HG02571 (cell line): ENCODE measurements at regions not wholly inside any gene's neighbourhood (a gene's known extent, or its start where the extent isn't known, plus 50 kb on each side); places are given as distances from the start of the nearest gene placed in this dataset.

Source experiments
- ATAC-seq: cut with Tn5 transposase; IDR thresholded peaks from one replicate; pipeline ENCODE4 v1.9.1; 2021; ENCODE audit warnings: mild to moderate bottlenecking, moderate library complexity; ENCODE audit not compliant: unreplicated experiment

DNA sequence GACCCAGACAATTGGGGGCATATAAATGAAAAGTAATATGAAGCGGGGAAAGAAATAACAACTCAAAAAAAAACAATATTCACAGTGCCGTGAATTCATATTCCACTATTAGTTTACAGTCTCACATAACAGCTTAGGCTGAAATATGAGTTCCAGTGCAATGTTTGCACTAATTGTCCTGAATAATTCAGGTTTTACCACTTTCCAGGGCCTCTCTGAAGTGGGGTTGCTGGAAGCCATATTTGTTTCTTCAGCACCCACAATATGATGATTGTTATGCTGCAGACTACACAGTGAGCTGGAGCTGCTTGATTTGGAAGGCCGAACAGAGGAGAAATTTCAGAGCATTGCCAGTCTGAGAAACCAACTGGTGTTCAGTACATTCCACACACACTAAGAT, 894.5 kb upstream of the ACVR2A start:
- no peak for ATAC-seq

DNA sequence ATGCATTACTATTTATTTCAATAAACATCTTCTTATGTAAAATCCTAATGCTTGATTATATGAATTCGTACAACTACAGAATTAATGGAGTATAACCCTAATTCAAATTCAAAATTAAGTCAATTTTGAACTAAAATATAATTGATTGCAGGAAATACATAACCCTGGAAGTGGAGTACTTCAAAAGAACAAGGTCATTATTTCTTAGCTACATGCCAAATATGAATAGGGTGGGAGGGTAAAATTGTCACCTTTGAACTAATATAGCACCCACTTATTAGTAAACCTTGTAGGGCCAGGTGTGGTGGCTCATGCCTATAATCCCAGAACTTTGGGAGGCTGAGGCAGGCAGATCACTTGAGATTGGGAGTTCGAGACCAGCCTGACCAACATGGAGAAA, 895.4 kb upstream of the ACVR2A start:
- no peak for ATAC-seq

DNA sequence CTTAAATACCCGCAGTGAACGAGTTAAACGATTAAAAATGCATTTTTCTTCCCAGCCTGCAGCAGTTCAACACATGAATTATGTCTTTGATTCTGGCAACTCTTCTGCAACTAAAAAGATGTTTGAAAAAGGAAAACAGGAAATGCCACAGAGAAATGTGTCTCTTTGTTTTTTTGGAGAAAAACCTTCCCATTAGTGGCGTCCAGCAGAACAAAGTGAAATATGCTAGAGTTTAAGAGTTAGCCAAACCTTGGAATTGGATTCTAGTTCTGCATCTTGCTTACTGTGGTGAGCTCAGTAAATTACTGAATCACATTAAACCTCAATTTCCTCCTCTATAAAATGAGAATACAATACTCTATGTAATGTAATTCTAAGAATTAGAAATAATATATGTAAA, 900.2 kb upstream of the ACVR2A start:
- no peak for ATAC-seq

DNA sequence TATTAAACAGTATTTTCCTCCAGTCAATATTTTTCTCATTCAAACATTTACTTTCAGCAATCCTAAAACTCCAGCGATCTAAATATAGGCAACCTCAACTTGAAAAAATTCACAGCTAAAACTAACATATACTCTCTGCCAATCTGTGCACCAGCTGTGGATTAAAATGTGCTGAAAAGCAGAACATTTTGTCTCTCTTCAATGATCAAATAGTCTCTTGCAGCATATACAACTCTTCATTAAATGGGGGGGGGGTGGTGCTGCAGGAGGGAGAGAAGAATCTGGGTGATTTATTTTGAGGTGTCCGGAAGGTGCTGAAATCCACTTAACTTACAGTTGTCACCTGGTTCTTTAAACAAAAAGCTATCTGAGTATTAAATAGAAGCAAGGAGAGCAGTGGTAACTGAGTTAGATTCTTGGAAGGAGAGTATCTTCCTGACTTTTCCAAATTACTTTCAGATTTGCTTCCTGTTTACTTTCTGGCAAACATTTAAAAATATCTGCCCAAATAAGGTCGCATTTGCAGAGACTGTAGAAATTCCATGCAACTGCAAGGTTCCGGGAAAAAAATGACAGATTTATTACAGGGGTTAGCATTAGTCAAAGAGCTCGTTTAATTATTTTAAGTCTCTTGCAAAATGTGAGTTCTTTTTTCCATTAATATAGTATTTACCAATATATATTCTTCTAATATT, 904.7 kb upstream of the ACVR2A start:
- ATAC-seq, result no peak

DNA sequence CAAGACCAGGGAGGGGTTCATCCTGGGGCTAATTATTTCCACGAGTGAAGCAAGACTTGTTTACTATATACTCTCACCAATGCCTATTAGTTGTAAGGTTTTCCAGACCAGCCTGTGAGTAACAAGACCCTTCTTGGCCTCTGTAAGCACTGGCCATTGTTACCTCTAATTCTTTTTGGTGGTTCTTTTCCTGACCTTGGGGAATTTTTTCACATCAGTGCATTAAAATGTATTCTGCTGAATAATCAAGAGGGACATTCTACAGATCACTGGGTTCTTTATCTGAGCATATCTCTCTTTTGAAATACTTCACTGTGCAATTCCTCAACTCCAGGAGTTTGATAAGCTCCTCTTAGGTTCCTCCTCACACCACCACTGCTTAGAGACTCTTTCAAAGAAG, 909.9 kb upstream of the ACVR2A start:
- no peak for ATAC-seq

DNA sequence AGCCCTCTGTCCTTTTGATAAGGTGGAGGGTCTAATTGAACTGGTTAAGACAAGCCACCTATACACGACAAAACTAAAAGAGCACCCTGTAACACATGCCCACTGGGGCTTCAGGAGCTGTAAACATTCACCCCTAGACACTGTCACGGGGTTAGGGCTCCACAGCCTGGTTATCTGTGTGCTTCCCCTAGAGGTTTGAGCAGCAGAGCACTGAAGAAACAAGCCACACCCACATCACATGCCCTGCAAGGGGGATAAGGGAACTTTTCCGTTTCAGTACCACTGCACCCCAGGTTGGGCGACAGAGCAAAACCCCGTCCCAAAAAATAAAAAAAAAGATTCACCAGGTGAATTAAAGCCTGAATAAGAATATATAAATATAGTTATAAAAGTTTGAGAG, 913.7 kb upstream of the ACVR2A start:
- ATAC-seq, result peak; percentile 74

DNA sequence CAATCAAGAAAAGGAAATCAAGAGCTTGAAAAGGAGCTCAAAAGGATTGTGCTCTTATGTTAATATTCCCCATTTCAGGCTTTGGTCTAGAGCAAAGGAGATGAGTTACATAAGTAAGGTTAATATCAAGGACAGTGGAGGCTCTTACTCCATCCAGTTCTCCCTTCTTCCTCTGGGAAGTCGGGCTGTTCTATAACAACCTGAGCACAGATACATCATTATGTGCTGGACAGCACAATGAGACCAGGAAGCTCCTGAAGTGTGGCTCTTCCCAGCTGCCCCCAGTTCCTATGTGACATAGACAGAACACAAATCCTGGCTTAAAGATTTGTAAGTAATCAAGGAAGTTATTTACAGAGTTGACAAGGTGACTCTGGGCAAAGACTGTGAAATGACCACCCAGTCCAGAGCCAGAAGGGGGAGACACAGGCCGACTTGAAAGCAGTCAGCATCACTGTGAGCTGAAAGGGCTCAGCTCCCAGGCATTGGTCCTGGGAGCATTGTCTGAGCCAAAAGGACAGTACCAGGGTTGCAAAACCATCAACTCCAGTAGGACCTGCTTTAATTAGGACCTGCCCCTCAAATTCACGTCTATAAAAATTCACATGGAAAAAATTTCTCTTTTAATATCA, 917.6 kb upstream of the ACVR2A start:
- ATAC-seq, result no peak

DNA sequence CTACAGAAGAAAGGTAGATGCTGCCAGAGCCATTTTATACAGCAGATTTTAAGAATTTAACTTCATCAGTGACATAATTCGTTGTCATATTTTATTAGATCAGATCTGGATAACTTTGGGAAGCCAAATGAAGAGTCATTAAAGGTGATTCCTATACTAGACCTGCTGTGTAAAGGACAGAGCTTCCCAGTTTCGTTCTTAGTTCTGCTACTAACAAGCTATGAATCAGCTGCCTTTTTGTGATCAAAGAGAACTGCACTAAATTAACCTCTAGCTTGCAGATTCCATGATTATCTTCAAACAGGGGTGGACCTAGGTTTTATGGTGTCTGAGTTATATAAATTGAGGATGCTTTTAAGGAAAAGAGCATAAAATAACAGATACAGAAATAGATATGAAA, 926.5 kb upstream of the ACVR2A start:
- no peak for ATAC-seq

DNA sequence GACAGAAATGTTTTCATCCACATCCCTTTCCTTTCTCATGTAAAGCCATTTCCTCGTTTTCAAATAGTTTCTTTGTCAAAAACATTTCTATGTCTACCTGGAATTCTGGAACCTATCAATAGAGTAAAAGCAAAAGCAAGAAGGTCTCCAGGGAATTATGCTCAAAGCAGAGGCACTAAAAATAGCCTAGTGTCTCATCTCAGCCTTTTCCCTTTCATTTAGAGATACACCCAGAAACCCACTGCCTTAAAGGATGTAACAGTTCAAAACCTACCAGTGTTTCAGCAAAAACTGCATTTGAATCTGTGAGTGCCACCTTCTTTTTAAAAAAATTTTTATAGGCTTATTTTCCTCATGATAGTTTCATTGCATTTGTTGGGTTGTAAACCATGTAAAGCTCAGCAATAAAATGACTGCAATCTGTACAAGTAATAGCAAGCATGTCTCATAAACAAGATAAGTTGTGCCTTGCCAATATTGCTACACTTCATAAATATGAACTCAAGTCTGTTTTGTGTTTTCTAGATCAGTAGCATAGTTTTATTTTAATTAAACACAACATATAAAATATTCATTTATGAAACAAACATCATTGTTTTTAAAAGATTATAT, 927.3 kb upstream of the ACVR2A start:
- ATAC-seq, result no peak

DNA sequence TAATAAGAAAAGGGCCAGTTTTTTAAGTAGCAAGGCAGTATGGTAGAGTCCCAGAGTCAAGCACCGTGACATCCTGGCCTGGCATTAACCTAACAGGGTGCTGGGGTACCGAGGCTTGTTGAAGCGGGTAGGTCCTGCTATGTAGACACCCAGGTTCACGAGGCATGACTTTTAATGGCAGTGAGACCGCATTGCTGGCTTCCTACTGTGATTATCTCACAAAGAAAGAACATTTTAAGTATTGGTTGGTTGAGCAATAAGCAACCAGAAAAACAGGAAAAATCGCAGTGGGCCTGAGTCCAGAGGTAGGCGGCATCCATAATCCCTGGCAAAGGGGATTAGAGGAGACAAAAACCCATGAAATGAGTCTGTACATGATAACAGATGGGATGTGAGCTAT, 927.9 kb upstream of the ACVR2A start:
- no peak for ATAC-seq

DNA sequence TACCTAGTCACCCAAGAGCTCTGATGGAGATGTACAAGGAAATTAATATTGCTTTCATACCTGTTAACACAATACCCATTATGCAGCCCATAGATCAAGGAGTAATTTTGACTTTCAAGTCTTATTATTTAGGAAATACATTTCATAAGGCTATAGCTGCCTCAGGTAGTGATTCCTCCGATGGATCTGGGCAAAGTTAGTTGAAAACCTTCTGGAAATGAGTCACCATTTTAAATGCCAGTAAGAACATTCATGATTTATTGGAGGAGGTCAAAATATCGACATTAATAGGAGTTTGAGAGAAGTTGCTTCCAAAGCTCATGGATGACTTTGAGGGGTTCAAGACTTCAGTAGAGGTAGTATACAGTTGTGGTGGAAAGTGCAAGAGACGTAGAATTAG, 931.4 kb upstream of the ACVR2A start:
- ATAC-seq, result no peak

DNA sequence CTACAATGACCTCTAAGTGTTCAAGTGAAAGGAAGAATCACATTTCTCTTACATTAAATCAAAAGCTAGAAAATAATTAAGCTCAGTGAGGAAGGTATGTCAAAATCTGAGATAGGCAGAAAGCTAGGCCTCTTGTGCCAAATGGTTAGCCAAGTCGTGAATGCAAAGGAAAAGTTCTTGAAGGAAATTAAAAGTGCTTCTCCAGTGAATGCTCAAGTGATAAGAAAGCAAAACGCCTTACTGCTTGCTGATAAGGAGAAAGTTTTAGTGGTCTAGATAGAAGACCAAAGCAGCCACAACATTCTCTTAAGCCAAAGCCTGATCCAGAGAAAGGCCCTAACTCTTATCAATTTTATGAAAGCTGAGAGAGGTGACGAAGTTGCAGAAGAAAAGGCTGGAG, 932.3 kb upstream of the ACVR2A start:
- no peak for ATAC-seq

DNA sequence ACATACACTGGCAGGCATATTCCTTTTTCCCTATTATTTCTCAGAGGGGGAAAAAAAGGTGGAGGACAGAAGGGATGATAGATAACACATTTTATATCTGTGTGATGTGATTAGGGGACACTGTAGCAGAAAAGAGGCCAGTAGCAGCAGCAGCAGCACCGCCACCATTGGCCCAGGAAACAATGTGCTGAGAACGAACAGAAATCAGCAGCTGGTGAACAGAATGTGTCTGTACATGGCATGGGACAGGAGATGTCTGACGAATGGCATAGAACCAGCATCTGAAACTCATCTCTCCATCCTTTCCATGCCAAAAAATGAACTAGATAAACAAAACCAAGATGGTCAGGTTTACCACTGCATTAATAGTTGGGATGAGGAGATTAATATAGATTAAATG, 936.1 kb upstream of the ACVR2A start:
- ATAC-seq, result no peak

DNA sequence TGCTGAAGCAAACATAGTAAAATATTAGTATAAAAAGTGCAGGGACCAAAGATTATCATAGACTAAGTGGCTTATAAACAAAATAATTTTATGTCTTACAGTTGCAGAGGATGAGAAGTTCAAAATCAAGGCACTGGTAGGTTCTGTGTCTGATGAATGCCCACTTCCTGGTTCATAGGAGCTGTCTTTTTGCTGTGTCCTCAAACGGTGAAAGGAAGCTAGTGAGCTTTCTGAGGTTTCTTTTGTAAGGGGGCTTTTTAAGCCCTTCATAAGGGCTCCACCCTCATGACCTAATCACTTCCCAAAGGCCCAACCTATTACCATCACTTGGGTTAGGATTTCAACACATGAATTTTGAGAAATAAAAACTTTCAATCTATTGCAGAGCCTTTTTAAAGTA, 946.7 kb upstream of the ACVR2A start:
- ATAC-seq, result no peak

DNA sequence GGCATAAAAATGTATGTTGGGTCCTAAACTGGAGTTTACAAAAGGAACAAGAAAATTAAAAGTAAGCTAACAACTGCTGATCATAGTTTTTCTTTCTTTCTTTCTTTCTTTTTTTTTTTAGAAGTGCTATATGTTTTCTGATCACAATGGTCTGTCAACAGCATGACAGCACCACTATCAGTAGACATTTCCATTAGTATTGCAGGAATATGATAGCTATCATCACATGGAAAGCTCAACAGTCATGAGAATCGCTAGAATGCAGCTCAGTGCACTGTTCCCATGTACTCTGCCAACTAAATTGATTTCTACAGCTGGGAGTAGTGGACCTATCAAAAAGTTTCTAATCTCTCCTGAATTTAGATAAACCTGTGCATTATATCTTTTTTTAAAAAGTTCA, 950.3 kb upstream of the ACVR2A start:
- ATAC-seq, result no peak

DNA sequence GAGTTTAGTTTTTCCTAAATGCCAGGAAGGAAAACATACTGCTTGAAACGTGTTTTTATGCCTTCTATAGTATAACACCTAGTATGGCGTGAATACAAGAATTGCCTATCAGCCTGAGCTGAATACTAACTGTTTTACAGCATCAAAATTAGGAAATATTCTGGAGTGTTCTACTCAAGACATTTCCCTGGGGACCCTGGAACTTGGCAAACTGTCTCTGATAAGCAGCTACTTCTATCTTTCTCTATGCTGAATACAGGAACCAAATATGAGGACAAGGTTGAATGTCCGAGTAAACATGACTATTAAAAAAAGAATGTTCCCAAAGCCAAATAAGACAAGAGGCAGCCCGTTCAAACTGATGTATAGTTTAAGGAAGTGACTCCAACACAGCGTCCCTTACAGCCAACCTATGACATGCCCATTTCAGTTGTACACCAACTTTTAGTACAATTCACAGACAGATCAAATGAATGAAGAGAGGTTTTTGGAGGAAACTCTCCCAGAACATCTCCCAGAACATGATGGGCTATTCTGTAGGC, 951.3 kb upstream of the ACVR2A start:
- ATAC-seq, result no peak

DNA sequence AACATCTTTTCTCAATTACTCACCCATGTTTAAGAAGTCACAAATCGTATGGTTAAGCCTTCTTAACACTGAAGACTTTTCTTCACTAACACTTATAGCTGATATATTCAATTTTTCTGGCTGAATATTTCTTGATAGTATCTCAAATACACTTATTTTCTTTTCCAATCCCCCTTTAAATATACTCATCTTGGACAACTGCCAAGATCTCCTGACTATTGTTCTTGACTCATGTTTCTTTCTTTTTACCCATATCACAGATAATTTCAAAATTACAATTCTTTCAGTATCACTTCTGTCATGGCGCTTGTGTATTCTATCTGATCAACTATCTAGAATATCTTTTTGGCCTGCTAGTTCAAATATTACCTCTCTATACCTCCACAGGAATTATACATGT, 954.3 kb upstream of the ACVR2A start:
- no peak for ATAC-seq

DNA sequence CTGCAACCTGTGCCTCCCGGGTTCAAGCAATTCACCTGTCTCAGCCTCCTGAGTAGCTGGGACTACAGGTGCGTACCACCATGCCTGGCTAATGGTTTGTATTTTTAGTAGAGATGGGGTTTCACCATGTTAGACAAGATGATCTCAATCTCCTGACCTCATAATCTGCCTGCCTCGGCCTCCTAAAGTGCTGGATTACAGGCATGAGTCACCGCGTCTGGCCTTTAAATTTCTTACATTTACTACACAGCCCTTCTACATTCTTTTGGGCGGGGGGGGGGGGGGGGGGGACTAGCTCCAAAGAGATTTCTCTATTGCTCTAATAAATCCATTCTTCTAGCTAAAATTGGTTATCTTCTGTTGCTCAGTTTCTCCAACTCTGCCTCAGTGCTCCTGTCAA, 964.9 kb upstream of the ACVR2A start:
- no peak for ATAC-seq

DNA sequence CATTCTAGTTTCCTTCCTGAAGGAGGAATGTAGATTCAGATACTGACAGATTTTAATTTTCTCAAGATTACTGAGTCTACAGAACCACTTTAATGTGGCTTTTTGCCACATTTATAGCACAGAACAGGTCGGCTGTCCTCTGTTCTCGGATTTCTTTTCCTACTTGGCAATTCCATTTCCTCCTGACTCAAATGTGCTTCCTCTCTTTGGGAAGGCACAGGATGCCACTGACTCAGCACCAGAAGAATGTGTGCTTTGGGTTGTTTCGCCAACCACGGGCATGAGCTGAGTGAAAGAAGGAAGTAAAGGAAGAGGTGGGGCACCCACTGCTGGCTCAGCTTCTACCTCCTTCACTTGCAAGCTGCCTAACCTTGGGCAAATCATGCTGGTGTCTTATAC, 970.6 kb upstream of the ACVR2A start:
- ATAC-seq, result no peak

DNA sequence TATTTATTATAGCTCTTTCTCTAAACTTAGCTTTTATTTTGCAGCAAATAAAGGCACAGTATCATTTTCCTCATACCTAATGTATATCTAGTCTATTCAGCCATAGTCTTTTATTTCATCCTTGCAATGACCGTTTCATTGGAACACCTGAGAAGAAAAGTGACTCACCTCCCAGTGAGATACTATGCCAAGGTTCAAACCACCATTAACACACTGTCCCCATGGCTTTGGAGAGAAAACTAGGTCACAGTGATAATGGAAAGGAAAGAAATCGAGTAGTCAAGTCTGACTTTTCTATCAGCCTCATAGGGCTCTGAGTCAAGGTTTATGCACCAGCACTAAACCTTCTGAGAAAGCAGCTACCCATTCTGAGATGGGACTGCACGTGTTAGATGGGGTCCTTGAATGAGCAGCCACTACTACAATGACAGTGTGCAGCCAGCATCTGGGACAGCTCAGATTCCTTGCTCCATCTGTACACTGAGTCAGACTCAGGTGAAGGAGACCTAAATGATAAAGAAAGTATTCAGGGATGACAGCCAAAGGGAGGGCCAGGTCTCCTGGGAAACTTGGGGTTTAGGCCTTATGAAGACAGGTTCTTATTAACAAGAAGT, 971.1 kb upstream of the ACVR2A start:
- ATAC-seq, result no peak

DNA sequence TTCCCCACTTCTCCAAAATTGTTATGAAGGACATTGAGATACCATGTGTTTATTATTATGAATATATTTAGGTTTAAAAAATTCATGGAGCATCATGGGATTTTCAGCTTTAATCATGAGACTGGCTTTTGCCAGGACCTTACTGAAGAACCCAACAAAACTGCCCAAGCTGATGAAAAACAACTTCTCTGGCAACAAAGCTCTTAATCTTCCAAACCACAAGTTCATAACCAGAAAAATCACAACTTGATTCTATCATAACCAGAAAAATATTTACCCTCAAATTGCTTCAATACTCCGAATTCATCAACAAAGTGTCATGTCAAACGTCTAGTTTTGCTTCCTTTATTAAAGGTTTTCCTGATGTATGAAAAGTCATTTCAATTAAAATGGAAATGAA, 971.8 kb upstream of the ACVR2A start:
- ATAC-seq, result no peak

DNA sequence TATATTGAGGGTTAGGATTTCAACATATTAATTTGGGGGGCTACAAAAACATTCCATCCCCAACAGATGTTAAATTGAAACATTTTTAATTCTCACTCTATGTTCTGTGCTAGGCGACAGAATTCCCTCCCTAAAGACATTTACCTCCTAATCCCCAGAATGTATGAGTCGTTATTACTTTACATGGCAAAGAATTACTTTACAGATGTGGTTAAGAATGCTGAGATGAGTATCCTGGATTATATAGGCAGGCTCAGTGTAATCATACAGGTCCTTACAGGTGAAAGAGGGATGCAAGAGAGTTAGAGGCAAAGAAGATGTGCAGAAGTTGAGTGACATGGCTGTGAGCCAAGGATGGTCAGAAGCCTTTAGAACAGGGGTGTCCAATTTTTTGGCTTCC, 974.1 kb upstream of the ACVR2A start:
- no peak for ATAC-seq
